Immature natural killer cell (primary cell): ENCODE measurements at regions not wholly inside any gene's neighbourhood (a gene's known extent, or its start where the extent isn't known, plus 50 kb on each side); places are given as distances from the start of the nearest gene placed in this dataset.
"Not testable (repeated sequence)": the region's sequence is repeated elsewhere in the genome, so short reads cannot be mapped to it uniquely, and the experiment has no call there.

Source experiments
- DNase-seq, 3 donors: peaks; one replicate each; pipeline ENCODE4 v3.0.0; 2022; ENCODE audit warnings: mixed read lengths in 1 of 3
- H3K27ac Mint-ChIP-seq, 6 donors: one replicate each; pipeline ENCODE4 v1.8.0; 2020; ENCODE audit warnings: mixed read lengths in 6 of 6, mild to moderate bottlenecking in 5 of 6, inconsistent platforms in 4 of 6, moderate library complexity in 3 of 6
- H3K27me3 Mint-ChIP-seq, 3 donors: one replicate each; pipeline ENCODE4 v1.8.0; 2020 to 2021; ENCODE audit warnings: low read depth in 3 of 3, mild to moderate bottlenecking in 3 of 3, mixed read lengths in 3 of 3, moderate library complexity in 3 of 3, inconsistent platforms in 1 of 3
- H3K36me3 Mint-ChIP-seq, 3 donors: one replicate each; pipeline ENCODE4 v1.8.0; 2020; ENCODE audit warnings: mixed read lengths in 3 of 3, inconsistent platforms in 2 of 3, mild to moderate bottlenecking in 2 of 3
- H3K4me1 Mint-ChIP-seq, 2 donors: one replicate each; pipeline ENCODE4 v1.8.0; 2020; ENCODE audit warnings: inconsistent platforms in 2 of 2, mild to moderate bottlenecking in 2 of 2, mixed read lengths in 2 of 2, moderate library complexity in 1 of 2
- H3K4me3 Mint-ChIP-seq, 5 donors: one replicate each; pipeline ENCODE4 v1.8.0; 2020; ENCODE audit warnings: mild to moderate bottlenecking in 5 of 5, mixed read lengths in 5 of 5, inconsistent platforms in 3 of 5, moderate library complexity in 3 of 5
- H3K9me3 Mint-ChIP-seq, 6 donors: one replicate each; pipeline ENCODE4 v1.8.0; 2020; ENCODE audit warnings: mild to moderate bottlenecking in 6 of 6, mixed read lengths in 6 of 6, inconsistent platforms in 4 of 6, moderate library complexity in 3 of 6

DNA sequence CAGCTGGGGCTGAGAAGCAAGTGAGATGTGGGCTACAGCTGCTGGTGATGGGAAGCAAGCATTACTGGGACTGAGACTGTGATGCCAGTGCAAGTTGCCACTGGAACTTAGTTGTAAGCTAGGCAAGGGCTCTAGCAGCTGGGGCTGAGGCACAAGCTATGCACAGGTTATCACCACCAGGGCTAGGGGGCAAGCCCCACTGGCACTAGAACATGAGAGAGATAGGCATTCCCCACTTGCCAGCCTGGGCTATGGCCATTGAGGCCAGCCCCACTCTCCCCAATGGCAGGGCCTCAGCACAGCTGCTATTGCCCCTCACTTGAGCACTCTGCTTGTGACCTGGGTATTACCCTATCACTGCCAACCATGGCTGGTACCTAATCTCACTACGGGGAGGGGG is 130.8 kb upstream of the SMIM31 start:
- no peaks in the 10 kb centered on the region for H3K4me1 Mint-ChIP-seq
- no peak for DNase-seq
- peaks cover 0 to 3% (median 0%) of the 10 kb centered on the region in 3 donors for H3K27me3 Mint-ChIP-seq
- no peaks in the 10 kb centered on the region for H3K36me3 Mint-ChIP-seq
- H3K4me3 Mint-ChIP-seq: no peak overlapping the region
- H3K27ac Mint-ChIP-seq: no peak overlapping the region
- peaks cover 4 to 16% (median 10%) of the 10 kb centered on the region in 6 donors for H3K9me3 Mint-ChIP-seq

DNA sequence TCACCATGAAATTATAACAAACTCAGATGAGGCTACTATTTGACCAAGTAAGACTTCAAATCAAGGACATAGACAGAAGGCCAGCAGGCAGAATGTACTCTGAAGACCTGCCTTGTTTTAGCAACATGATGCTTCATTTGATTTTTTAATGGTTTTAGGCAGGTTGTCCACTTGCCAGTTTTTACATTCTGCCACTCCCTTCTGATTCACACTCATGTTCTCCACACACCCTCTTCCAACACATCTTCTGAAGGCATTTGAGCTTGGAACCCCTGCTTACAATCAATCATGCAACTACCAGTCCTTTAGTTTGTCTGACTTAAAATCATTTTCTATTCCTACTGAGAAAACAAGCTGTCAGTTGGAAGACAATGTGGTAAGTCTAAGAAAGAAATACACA is 114.9 kb upstream of the SMIM31 start:
- H3K27me3 Mint-ChIP-seq: no peaks in the 10 kb centered on the region
- H3K4me3 Mint-ChIP-seq: no peak overlapping the region
- H3K27ac Mint-ChIP-seq: no peak overlapping the region
- H3K9me3 Mint-ChIP-seq: peaks cover 0 to 4% (median 1%) of the 10 kb centered on the region in 6 donors
- no peaks in the 10 kb centered on the region for H3K36me3 Mint-ChIP-seq
- DNase-seq: no peak
- no peaks in the 10 kb centered on the region for H3K4me1 Mint-ChIP-seq

DNA sequence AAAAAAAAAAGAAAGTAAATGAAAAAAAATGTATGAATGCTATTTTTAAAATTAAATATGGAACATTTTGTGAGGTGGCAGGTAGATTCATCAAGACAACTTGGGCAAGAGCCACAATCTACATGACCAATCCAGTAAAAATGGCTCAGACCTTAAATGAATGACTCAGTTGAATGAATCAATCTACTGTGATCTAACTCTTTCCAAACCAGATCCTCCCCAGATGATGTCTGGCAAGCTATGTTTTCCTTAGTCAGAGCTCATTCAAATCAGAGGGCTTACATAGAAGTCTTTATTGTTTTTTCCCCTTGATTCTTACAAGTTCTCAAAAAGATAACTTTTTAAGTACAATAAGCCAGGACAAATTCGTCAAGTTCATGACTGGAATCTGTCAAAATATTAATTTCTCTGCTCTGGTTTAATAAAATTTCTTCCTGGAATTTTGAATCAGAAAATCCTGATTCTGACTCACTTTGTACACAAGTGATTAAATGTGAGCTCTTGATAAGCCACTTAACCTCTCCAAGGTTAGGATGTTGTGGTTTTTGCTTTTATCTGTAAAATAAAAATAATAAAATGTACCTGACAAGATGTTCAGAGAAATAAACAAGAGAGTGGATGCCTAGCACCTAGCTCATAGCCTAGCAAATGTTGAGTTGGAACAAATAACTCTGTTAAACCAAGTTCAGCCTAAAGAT is 105.6 kb upstream of the SMIM31 start:
- Mint-ChIP-seq H3K27me3 (peaks cover 0 to 2% (median 0%) of the 10 kb centered on the region in 3 donors), H3K4me1 (no peaks in the 10 kb centered on the region), H3K27ac (no peak overlapping the region), H3K4me3 (no peak overlapping the region), H3K36me3 (no peaks in the 10 kb centered on the region), H3K9me3 (peaks cover 0 to 7% (median 4%) of the 10 kb centered on the region in 6 donors)
- DNase-seq: no peak

DNA sequence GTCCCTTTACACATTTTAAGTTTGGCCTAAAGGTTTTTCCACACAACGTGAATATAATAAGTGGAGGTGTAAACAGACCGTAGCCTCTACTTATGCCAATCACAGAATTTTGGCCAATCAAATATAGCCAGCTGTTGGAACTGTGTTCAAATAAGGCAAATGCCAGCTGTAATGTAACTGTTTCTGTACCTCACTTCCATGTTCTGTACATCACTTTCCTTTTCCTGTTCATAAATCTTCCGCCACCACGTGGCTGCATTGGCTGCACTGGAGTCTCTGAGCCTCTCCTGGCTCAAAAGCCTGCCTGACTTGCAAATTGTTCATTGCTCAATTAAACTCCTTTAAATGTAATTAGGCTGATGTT is 105.1 kb upstream of the SMIM31 start:
- H3K4me3 Mint-ChIP-seq: no peak overlapping the region

DNA sequence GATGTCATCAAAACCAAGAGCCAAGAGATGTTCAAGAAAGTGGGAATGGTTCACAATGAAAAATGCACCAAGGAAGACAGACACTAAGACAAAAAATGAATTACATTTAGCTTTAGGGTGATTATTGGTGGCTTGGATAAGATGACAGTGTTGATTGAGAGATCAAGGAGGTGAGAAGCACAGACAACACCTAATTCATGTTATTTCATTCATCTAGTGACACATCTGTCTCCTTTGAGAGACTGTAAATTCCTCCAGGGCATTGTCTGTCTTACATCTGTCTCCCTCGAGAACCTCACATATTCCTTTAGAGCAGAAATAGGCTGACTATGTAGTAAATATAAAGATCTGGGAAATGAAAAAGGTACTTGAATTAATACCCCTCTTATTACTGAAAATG is 94.2 kb upstream of the SMIM31 start:
- H3K27ac Mint-ChIP-seq: peak overlapping the region in 1 of 6 donors; percentile 2
- H3K4me1 Mint-ChIP-seq: no peaks in the 10 kb centered on the region
- peaks cover 2 to 18% (median 12%) of the 10 kb centered on the region in 6 donors for H3K9me3 Mint-ChIP-seq
- no peak overlapping the region for H3K4me3 Mint-ChIP-seq
- no peaks in the 10 kb centered on the region for H3K36me3 Mint-ChIP-seq
- H3K27me3 Mint-ChIP-seq: peaks cover 0 to 2% (median 1%) of the 10 kb centered on the region in 3 donors
- no peak for DNase-seq

More for the DNA sequence above, 105.1 kb upstream of the SMIM31 start:
- Mint-ChIP-seq H3K27ac (no peak overlapping the region), H3K36me3 (no peaks in the 10 kb centered on the region), H3K27me3 (peaks cover 0 to 2% (median 0%) of the 10 kb centered on the region in 3 donors), H3K9me3 (peaks cover 0 to 7% (median 4%) of the 10 kb centered on the region in 6 donors), H3K4me1 (no peaks in the 10 kb centered on the region)
- DNase-seq: no peak

DNA sequence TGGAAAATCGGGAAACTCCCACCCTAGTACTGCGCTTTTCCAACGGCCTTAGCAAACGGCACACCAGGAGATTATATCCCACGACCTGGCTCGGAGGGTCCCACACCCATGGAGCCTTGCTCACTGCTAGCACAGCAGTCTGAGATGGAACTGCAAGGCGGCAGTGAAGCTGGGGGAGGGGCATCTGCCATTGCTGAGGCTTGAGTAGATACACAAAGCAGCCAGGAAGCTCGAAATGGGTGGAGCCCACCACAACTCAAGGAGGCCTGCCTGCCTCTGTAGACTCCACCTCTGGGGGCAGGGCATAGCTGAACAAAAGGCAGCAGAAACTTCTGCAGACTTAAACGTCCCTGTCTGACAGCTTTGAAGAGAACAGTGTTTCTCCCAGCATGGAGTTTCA is 77.8 kb upstream of the SMIM31 start:
- DNase-seq, H3K4me3 Mint-ChIP-seq, H3K9me3 Mint-ChIP-seq, H3K27ac Mint-ChIP-seq, H3K4me1 Mint-ChIP-seq, H3K27me3 Mint-ChIP-seq, H3K36me3 Mint-ChIP-seq: not testable (repeated sequence)

DNA sequence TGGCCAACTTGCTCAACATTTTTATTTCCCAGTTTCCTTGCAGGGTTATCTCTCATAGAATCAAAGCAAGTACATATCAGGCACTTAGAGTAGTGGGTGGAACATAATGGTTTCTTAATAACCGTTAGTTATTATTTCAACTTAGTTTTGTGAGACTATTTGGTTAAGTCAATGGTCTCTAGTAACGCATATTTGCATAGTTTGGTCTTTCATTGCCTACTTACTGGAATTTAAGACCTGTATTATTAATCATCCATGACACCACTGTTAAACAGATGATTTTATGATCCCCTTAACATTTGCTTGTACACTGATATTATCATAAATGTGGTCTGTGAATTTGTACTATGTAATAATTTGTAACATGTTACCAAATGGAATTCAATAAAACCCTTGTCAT is 70.9 kb upstream of the SMIM31 start:
- H3K36me3 Mint-ChIP-seq: no peaks in the 10 kb centered on the region
- no peaks in the 10 kb centered on the region for H3K4me1 Mint-ChIP-seq

DNA sequence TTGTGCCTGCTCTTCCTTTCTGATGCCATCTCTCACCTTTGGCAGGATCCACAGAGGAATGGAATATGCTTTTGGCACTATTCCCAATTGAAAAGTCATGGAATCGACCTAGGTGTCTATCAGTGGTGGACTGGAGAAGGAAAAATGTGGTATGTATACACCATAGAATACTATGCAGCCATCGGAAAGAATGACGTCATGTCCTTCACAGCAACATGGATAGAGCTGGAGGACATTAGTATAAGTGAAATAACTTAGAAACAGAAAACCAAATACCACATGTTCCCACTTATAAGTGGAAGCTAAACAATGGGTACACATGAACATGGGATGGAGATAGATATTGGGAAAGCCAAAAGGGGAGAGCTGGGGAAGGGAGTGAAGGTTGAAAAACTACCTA is 58.3 kb upstream of the SMIM31 start:
- Mint-ChIP-seq H3K27me3 (peaks cover 0 to 4% (median 2%) of the 10 kb centered on the region in 3 donors), H3K27ac (no peak overlapping the region), H3K4me3 (no peak overlapping the region), H3K36me3 (no peaks in the 10 kb centered on the region), H3K4me1 (no peaks in the 10 kb centered on the region), H3K9me3 (peaks cover 0 to 11% (median 0%) of the 10 kb centered on the region in 6 donors)
- DNase-seq: no peak

More for the DNA sequence above, 70.9 kb upstream of the SMIM31 start:
- Mint-ChIP-seq H3K9me3 (peaks cover 0 to 5% (median 0%) of the 10 kb centered on the region in 6 donors), H3K27ac (no peak overlapping the region), H3K27me3 (peaks cover 0 to 2% (median 2%) of the 10 kb centered on the region in 3 donors), H3K4me3 (no peak overlapping the region)
- DNase-seq: no peak

DNA sequence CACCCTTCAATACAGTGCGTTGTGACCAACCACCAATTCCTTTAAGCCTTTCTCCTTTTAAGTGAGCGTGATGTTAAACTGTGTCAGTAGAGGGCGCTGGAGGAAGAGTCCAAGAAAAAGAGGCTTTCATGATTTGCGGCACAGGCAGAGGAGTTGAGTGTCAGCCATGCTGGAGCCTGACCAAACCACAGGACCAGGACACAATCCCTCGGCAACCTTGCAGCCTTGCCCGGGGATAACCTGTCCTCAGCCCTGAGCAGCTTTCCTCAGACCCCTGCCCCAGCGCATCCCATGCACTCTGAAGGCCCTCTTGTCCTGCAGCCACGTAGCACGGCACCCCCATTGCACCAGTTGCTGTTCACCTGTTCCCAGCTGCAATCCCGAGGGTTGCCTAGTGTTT is 53.5 kb upstream of the SMIM31 start:
- Mint-ChIP-seq H3K36me3 (no peaks in the 10 kb centered on the region), H3K4me3 (no peak overlapping the region), H3K27ac (no peak overlapping the region), H3K9me3 (peaks cover 0 to 7% (median 0%) of the 10 kb centered on the region in 6 donors), H3K4me1 (no peaks in the 10 kb centered on the region), H3K27me3 (peaks cover 0 to 3% (median 1%) of the 10 kb centered on the region in 3 donors)
- no peak for DNase-seq

DNA sequence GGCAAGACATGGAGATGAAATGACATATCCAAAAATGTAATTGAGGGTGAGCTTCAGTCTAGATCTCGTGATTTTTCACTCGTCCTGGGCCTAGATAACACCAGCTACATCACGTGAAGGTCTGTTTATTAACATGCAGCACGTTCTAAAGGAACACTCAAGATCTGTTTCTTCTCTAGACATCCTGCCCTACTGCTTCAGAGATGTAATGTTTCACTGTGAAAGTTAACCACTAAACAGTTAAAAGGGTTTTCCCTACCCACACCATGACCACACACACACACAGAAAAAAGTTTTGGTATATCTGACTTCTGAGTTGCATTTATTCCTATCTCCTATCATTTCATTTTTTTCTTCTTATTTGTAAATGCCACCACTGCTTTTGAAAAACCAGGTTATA is 52.3 kb upstream of the SMIM31 start:
- no peak for DNase-seq
- Mint-ChIP-seq H3K27me3 (peaks cover 0 to 3% (median 2%) of the 10 kb centered on the region in 3 donors), H3K36me3 (no peaks in the 10 kb centered on the region), H3K4me3 (no peak overlapping the region), H3K9me3 (peaks cover 0 to 2% (median 0%) of the 10 kb centered on the region in 6 donors), H3K27ac (no peak overlapping the region), H3K4me1 (no peaks in the 10 kb centered on the region)
